H1 (cell line): ENCODE measurements at regions not wholly inside any gene's neighbourhood (a gene's known extent, or its start where the extent isn't known, plus 50 kb on each side); places are given as distances from the start of the nearest gene placed in this dataset.

Experiments used
- CTCF ChIA-PET: fragments of 300-600 bp; sonication (Branson Sonifier 250); formaldehyde crosslinking; loops from one replicate; lab custom pipeline; 2021; ENCODE audit not compliant: partially characterized antibody; lab: Charles Lee
- POLR2A ChIA-PET: fragments of 300-600 bp; sonication (Branson Sonifier 250); formaldehyde crosslinking; loops from one replicate; lab custom pipeline; 2021; ENCODE audit warnings: inconsistent platforms; ENCODE audit not compliant: partially characterized antibody; lab: Charles Lee
- DNase-seq, 2 experiments: peaks; one replicate each; pipeline versions ENCODE4 v3.0.0 to v3.0.0-alpha.2; 2010 to 2022; ENCODE audit warnings: low spot score in 2 of 2, low read depth in 1 of 2, mixed read lengths in 1 of 2
- FAIRE-seq: peaks from 2 replicates; lab custom pipeline; 2011; peaks lifted over from hg19 to GRCh38; lab: Jason Lieb, UNC
- H2AFZ ChIP-seq: 2 replicates; pipeline ENCODE4 v1.8.1; 2012; ENCODE audit warnings: low read length, inconsistent platforms
- H2AK5ac ChIP-seq: 2 replicates; pipeline ENCODE4 v1.6.1; 2013; ENCODE audit warnings: low read depth, low read length
- H2BK120ac ChIP-seq: replicated peaks from 2 replicates; pipeline ENCODE3; 2013; ENCODE audit warnings: low read depth, low read length, inconsistent platforms
- H2BK12ac ChIP-seq: 2 replicates; pipeline ENCODE4 v1.6.1; 2013; ENCODE audit warnings: low read depth, low read length
- H2BK15ac ChIP-seq: 2 replicates; pipeline ENCODE4 v1.6.1; 2013; ENCODE audit warnings: low read length
- H2BK20ac ChIP-seq: 2 replicates; pipeline ENCODE4 v1.6.1; 2013; ENCODE audit warnings: low read length
- H2BK5ac ChIP-seq: 2 replicates; pipeline ENCODE4 v1.6.1; 2013; ENCODE audit warnings: low read depth, low read length
- H3K14ac ChIP-seq: 2 replicates; pipeline ENCODE4 v1.6.1; 2013; ENCODE audit warnings: inconsistent platforms; ENCODE audit not compliant: insufficient read length
- H3K18ac ChIP-seq: 2 replicates; pipeline ENCODE4 v1.6.1; 2013; ENCODE audit warnings: low read length; ENCODE audit errors: extremely low read depth
- H3K23ac ChIP-seq: 2 replicates; pipeline ENCODE4 v1.6.1; 2013; ENCODE audit warnings: inconsistent platforms; ENCODE audit not compliant: insufficient read length
- H3K23me2 ChIP-seq: 2 replicates; pipeline ENCODE4 v1.6.1; 2013; ENCODE audit warnings: low read depth, low read length
- H3K27ac ChIP-seq: 2 replicates; pipeline ENCODE4 v1.6.1; 2011; ENCODE audit warnings: low read depth, low read length, inconsistent platforms
- H3K27me3 ChIP-seq, 4 experiments: replicated peaks in 1 of 4; 1 replicate in 1 of 4; 2 replicates in 3 of 4; pipeline versions ENCODE4 v1.6.1 to v1.8.1; 2011 to 2013; ENCODE audit warnings: low read length in 3 of 4, mild to moderate bottlenecking in 3 of 4, inconsistent platforms in 2 of 4, mixed read lengths in 2 of 4, moderate library complexity in 1 of 4; ENCODE audit not compliant: control insufficient read depth in 3 of 4, insufficient read depth in 3 of 4; ENCODE audit errors: extremely low read depth in 1 of 4
- H3K36me3 ChIP-seq, 4 experiments: 2 replicates each; pipeline versions ENCODE4 v1.6.1 to v1.8.1; 2011 to 2013; ENCODE audit warnings: mild to moderate bottlenecking in 4 of 4, low read length in 3 of 4, moderate library complexity in 2 of 4, control low read depth in 1 of 4, inconsistent platforms in 1 of 4; ENCODE audit not compliant: insufficient read depth in 4 of 4, control insufficient read depth in 2 of 4
- H3K4ac ChIP-seq: replicated peaks from 2 replicates; pipeline ENCODE3; 2013; ENCODE audit warnings: low read length, low read depth, mixed read lengths, inconsistent platforms; ENCODE audit not compliant: insufficient read length
- H3K4me1 ChIP-seq, 4 experiments: replicated peaks in 1 of 4; 1 replicate in 1 of 4; 2 replicates in 3 of 4; pipeline versions ENCODE4 v1.6.1 to v1.8.1; 2011 to 2013; ENCODE audit warnings: low read length in 3 of 4, inconsistent platforms in 2 of 4, mixed read lengths in 1 of 4; ENCODE audit not compliant: insufficient read depth in 4 of 4, control insufficient read depth in 3 of 4
- H3K4me2 ChIP-seq, 2 experiments: 2 replicates each; pipeline versions ENCODE4 v1.6.1 to v1.8.1; 2011 to 2013; ENCODE audit warnings: low read depth in 2 of 2, low read length in 2 of 2, control low read depth in 1 of 2, inconsistent platforms in 1 of 2, mild to moderate bottlenecking in 1 of 2; ENCODE audit not compliant: insufficient read depth in 1 of 2
- H3K4me3 ChIP-seq, 4 experiments: fragments of 200-600, 300-600 bp in 1 of 4; sonication (generic), shearing (Covaris generic), sonication (Bioruptor Twin) in 1 of 4; 2 replicates each; pipeline versions ENCODE4 v1.5.1 to v1.8.1; 2011 to 2016; ENCODE audit warnings: low read length in 4 of 4, low read depth in 3 of 4, control low read depth in 2 of 4, inconsistent platforms in 2 of 4, mild to moderate bottlenecking in 2 of 4, mixed read lengths in 1 of 4, moderate library complexity in 1 of 4; ENCODE audit not compliant: insufficient read depth in 2 of 4; ENCODE audit errors: extremely low read depth in 1 of 4
- H3K56ac ChIP-seq: replicated peaks from 2 replicates; pipeline ENCODE3; 2013; ENCODE audit warnings: low read depth, mild to moderate bottlenecking, mixed read lengths, low read length, inconsistent platforms; ENCODE audit not compliant: insufficient read length
- H3K79me1 ChIP-seq: 2 replicates; pipeline ENCODE4 v1.6.1; 2013; ENCODE audit warnings: low read depth, low read length, control low read depth
- H3K79me2 ChIP-seq, 2 experiments: 2 replicates each; pipeline versions ENCODE4 v1.6.1 to v1.8.1; 2012 to 2013; ENCODE audit warnings: low read length in 2 of 2, mild to moderate bottlenecking in 2 of 2, inconsistent platforms in 1 of 2; ENCODE audit not compliant: insufficient read depth in 2 of 2, control insufficient read depth in 1 of 2
- H3K9ac ChIP-seq, 4 experiments: replicated peaks in 1 of 4; 1 replicate in 1 of 4; 2 replicates in 3 of 4; pipeline versions ENCODE4 v1.6.1 to v1.8.1; 2011 to 2013; ENCODE audit warnings: low read depth in 3 of 4, low read length in 3 of 4, control low read depth in 2 of 4, mild to moderate bottlenecking in 2 of 4, moderate library complexity in 2 of 4, inconsistent platforms in 1 of 4; ENCODE audit errors: extremely low read depth in 1 of 4
- H3K9me3 ChIP-seq, 2 experiments: 2 replicates each; pipeline versions ENCODE4 v1.6.1 to v1.8.1; 2012 to 2013; ENCODE audit warnings: mild to moderate bottlenecking in 2 of 2, moderate library complexity in 2 of 2, control low read depth in 1 of 2, inconsistent platforms in 1 of 2, low read depth in 1 of 2, low read length in 1 of 2, mixed read lengths in 1 of 2; ENCODE audit not compliant: insufficient read depth in 2 of 2
- H4K20me1 ChIP-seq, 2 experiments: replicated peaks in 1 of 2; 2 replicates each; pipeline versions ENCODE3 to v1.8.1; 2011 to 2013; ENCODE audit warnings: inconsistent platforms in 2 of 2, low read length in 2 of 2, mild to moderate bottlenecking in 1 of 2; ENCODE audit not compliant: insufficient read depth in 2 of 2, control insufficient read depth in 1 of 2
- H4K5ac ChIP-seq: 2 replicates; pipeline ENCODE4 v1.6.1; 2013; ENCODE audit warnings: low read length, low read depth, mixed read lengths, inconsistent platforms; ENCODE audit not compliant: insufficient read length
- H4K8ac ChIP-seq: 2 replicates; pipeline ENCODE4 v1.8.0; 2013; ENCODE audit warnings: mild to moderate bottlenecking, moderate library complexity, low read length, inconsistent platforms; ENCODE audit not compliant: insufficient read depth; ENCODE audit errors: extremely low read depth
- H4K91ac ChIP-seq: replicated peaks from 2 replicates; pipeline ENCODE3; 2013; ENCODE audit warnings: low read length, mixed read lengths, inconsistent platforms; ENCODE audit not compliant: insufficient read length
- BACH1 ChIP-seq: IDR thresholded peaks from 2 replicates; pipeline ENCODE4 v1.6.1; 2012; ENCODE audit warnings: low read length, improper control_type of control experiment
- CEBPB ChIP-seq: IDR thresholded peaks from 2 replicates; pipeline ENCODE4 v1.6.1; 2012; ENCODE audit warnings: low read depth, low read length
- GTF2F1 ChIP-seq: IDR thresholded peaks from 2 replicates; pipeline ENCODE4 v1.6.1; 2012; ENCODE audit warnings: low read depth, low read length, improper control_type of control experiment, borderline replicate concordance
- HDAC2 ChIP-seq, 2 experiments: fragments of 300-600 bp in 1 of 2; sonication (generic) in 1 of 2; IDR thresholded peaks; 2 replicates each; pipeline ENCODE4 v1.6.1; 2011 to 2012; ENCODE audit warnings: low read depth in 2 of 2, low read length in 2 of 2, mild to moderate bottlenecking in 2 of 2, moderate library complexity in 2 of 2, borderline replicate concordance in 1 of 2, inconsistent platforms in 1 of 2
- POU5F1 ChIP-seq: IDR thresholded peaks from 2 replicates; pipeline ENCODE4 v1.6.1; 2011; ENCODE audit warnings: low read depth, mild to moderate bottlenecking, low read length, moderate library complexity
- RBBP5 ChIP-seq: IDR thresholded peaks from 2 replicates; pipeline ENCODE4 v1.7.1; 2012; ENCODE audit warnings: low read depth, mild to moderate bottlenecking, inconsistent platforms, low read length, moderate library complexity, borderline replicate concordance
- YY1 ChIP-seq: IDR thresholded peaks from 2 replicates; pipeline ENCODE4 v1.6.1; 2011; ENCODE audit warnings: low read depth, mild to moderate bottlenecking, low read length
- whole genome bisulfite sequencing, 2 experiments: shearing (Covaris generic) in 1 of 2; methylation state at CpG; one replicate each; pipeline versions ENCODE4 v1.1.6 to v1.1.7; 2013 to 2015; ENCODE audit warnings: low lambda C conversion rate in 2 of 2, mixed read lengths in 2 of 2, inconsistent platforms in 1 of 2, low coverage in 1 of 2, missing lambda C conversion rate in 1 of 2; ENCODE audit not compliant: insufficient replicate concordance in 2 of 2, insufficient coverage in 1 of 2, insufficient read length in 1 of 2; ENCODE audit errors: extremely low coverage in 1 of 2, missing lambda C conversion rate in 1 of 2; 5-methylcytosine and 5-hydroxymethylcytosine counted together

DNA sequence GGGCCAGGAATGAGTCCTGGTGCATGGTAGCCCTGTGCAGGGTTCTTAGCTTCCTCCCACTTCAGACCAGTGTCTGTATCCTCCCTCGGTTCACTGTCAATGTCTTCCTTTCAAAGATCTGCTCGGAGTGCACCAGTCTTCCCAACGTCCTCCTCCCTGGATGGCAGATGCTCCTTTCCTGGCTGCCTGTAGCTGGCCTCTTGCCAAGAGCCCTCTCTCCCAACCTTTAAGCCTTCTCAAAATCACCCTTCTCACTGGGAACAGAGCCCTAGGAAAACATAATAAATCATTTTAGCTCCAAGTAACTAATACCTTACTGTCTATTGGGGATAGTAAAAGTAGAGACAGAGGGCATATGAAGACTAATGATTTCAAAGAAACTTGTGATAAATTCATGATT is 490.6 kb downstream of the CCSER2 start:
- H4K5ac ChIP-seq, result no peak overlapping the region
- H3K79me1 ChIP-seq, result no peaks in the 10 kb centered on the region
- FAIRE-seq, result no peak
- no peak overlapping the region for H2AFZ ChIP-seq
- no peaks in the 10 kb centered on the region for H3K9me3 ChIP-seq
- H3K9ac ChIP-seq, result no peak overlapping the region
- H4K91ac ChIP-seq, result no peak overlapping the region
- DNase-seq, result no peak
- H2AK5ac ChIP-seq, result no peak overlapping the region
- no peak overlapping the region for H3K18ac ChIP-seq
- 73% methylated on average over 3 of the region's 3 CpGs; no CpG with 5 or more reads in 1 of the 2 experiments for WGBS, 2 experiments
- ChIA-PET POLR2A (no interaction called here), CTCF (interaction anchor here (1.1 to 1.8 kb wide), 2 partner anchors 9 to 16 kb away, joined by 5 read pairs; no protein-coding TSS in a partner anchor)
- no peaks in the 10 kb centered on the region for H3K79me2 ChIP-seq
- H2BK120ac ChIP-seq, result no peak overlapping the region
- H3K4ac ChIP-seq, result no peak overlapping the region
- H3K23me2 ChIP-seq, result no peaks in the 10 kb centered on the region
- no peaks in the 10 kb centered on the region for H3K4me1 ChIP-seq
- H2BK5ac ChIP-seq, result no peak overlapping the region
- H3K4me2 ChIP-seq, result no peak overlapping the region
- no peak overlapping the region for H3K56ac ChIP-seq
- no peak overlapping the region for H2BK20ac ChIP-seq
- H3K36me3 ChIP-seq, result no peaks in the 10 kb centered on the region
- H2BK15ac ChIP-seq, result no peak overlapping the region
- no peak overlapping the region for H3K27ac ChIP-seq
- peaks cover 0 to 1% of the 10 kb centered on the region in 2 experiments for H4K20me1 ChIP-seq
- TF ChIP-seq BACH1, result no peak
- no peak for TF ChIP-seq GTF2F1
- no peak for TF ChIP-seq CEBPB
- no peak for TF ChIP-seq HDAC2 (IDR thresholded peaks at IDR 0.05; ENCODE audit: borderline replicate concordance in 1 of 2, low read depth in 2 of 2, low read length in 2 of 2)
- no peak for TF ChIP-seq POU5F1
- TF ChIP-seq YY1, result no peak
- TF ChIP-seq RBBP5, result no peak
- TF ChIP-seq, all 59 proteins: peak for 0
- no peak overlapping the region for H2BK12ac ChIP-seq
- H4K8ac ChIP-seq, result no peak overlapping the region
- H3K14ac ChIP-seq, result no peak overlapping the region
- H3K4me3 ChIP-seq, result no peak overlapping the region
- H3K27me3 ChIP-seq, result no peaks in the 10 kb centered on the region
- H3K23ac ChIP-seq, result no peak overlapping the region
